AML-193 (cell line): ENCODE measurements at regions not wholly inside any gene's neighbourhood (a gene's known extent, or its start where the extent isn't known, plus 50 kb on each side); places are given as distances from the start of the nearest gene placed in this dataset.

ENCODE experiments used
- DNase-seq, 2 experiments: peaks; one replicate each; lab custom pipeline; 2025; lab: John Stamatoyannopoulos, UW

DNA sequence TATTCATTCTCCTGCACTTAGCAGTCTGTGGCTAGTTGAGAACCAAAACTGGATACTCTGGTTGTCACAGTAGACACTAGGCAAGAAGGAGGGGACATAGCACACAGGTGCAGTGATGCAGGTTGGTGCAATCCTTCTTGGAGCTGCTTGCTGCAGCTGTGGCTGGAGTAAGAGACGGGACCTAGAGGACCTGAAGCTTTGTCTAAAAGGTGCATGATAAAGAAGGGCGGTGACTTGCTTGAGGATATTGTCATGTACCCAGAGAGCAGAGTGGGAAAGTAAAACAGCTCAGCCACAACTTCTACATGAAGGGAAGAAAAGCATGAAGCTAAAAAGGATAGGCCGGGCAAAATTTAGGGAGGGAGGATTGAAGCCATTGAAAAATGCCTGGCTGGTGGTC lies 304.1 kb upstream of the KIRREL3 start:
- DNase-seq: no peak

DNA sequence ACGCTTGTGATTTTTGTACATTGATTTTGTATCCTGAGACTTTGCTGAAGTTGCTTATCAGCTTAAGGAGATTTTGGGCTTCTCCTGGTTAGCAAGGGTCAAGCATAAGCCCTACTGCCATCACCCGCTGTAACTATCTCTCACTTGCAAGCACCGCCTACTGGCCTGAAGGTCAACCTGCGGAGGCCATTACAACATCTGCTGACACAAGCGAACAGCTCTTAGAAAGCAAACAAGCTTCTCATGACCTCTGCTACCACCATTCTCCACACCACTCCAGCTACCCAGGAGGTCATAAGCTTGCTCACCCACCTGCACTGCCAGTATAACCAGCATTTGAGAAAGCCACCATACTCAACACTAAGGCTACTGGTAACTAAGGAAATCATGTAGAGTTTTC lies 288.4 kb upstream of the KIRREL3 start:
- DNase-seq: no peak

DNA sequence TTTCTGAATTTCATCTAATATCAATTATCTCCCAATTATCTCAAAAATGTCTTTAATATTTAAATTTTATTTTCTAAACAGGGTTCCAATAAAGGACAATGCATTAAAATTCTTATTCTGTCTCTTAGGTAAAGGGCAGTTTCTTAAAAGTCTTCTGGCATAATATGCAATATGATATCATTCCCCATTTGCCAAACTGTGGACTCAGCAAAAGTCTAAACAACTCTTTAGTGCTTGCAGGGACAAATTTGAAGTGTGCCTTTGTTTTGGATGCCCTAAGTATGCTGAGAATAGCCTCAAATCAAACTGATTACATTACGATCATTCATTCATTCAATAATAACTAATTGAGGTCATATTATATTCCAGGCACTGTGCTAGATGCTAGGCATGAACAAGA lies 281.0 kb upstream of the KIRREL3 start:
- DNase-seq: no peak

- DNase-seq: no peak
Observed at GRCh38 chr11:127275774-127276173, 275.2 kb upstream of the KIRREL3 start.

- no peak for DNase-seq
Observed at GRCh38 chr11:127274328-127274676, 273.7 kb upstream of the KIRREL3 start.

DNA sequence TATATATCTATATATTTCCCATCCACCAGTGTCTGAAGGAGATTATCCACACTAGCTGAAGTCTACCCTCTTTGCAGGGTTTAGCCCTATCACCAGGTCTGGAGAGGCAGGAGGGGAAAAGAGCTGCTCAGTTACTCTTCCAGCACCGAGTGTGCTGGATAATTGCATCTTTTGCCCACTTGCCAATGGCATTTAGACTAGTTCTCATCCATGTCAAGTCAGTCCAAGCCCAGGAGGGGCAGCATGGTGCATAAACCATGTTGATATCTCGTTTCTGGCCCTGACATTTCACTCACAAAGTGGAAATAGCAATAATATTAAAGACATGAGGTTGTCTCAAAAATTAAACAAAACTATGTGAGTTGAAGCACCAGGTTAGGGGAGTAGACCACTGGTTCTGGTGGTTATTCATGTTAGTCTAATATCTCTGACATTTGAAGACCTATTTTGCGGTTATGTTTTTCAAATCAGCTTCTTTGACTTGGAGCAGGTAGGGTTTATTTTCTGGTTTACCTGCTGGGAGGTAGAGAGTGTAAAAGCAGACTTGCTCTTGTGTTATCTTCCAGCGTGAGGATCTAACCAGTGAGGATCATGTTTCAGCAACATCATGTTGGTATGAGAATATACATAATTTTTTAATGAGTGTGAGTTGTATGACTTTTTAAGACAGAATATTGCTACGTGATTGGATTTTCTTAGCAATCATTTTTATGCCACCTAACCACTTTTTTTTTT lies 273.2 kb upstream of the KIRREL3 start:
- DNase-seq: no peak

GRCh38 chr11:127270851-127271250 lies 270.3 kb upstream of the KIRREL3 start:
- no peak for DNase-seq

DNA sequence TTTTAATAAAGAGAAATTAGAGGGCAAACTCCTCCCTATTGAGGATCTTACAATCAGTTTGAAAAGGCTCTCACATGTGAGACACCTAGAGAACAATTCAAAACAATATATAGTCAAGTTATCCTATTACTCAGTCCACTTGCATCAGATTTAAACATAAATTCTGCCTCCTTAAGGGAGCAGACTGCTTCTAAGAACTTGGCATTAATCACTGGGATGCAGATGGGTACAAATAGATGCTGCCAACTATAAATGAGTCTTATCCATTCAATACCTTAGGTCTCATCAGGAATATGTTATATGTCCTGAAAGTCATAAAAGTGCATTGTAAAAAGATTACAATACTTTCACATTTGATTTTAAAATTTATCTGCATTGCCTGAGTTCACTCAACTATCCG lies 269.3 kb upstream of the KIRREL3 start:
- no peak for DNase-seq

GRCh38 chr11:127268932-127269331 lies 268.4 kb upstream of the KIRREL3 start:
- no peak for DNase-seq

DNA sequence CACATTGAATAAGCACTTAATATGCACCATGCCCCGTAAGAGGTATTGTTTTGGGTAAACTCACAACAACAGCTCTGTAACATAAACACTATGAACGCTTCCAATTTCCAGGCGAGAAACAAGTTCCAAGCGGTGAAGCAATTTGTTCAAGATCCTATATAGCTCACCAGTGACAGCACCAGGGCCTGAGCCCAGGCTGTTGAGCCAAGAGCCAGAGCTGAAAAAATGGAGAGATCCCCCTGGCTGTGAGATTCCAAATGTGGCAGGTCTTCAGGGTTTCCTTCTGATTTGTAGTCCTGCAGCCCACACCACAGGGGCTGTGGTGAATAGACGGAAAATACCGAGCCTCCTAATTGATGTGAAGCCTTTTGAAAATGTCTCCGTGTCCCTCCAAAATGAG lies 268.0 kb upstream of the KIRREL3 start:
- DNase-seq: no peak

GRCh38 chr11:127259102-127259501 lies 258.5 kb upstream of the KIRREL3 start:
- no peak for DNase-seq

GRCh38 chr11:127255209-127255608 lies 254.6 kb upstream of the KIRREL3 start:
- no peak for DNase-seq

DNA sequence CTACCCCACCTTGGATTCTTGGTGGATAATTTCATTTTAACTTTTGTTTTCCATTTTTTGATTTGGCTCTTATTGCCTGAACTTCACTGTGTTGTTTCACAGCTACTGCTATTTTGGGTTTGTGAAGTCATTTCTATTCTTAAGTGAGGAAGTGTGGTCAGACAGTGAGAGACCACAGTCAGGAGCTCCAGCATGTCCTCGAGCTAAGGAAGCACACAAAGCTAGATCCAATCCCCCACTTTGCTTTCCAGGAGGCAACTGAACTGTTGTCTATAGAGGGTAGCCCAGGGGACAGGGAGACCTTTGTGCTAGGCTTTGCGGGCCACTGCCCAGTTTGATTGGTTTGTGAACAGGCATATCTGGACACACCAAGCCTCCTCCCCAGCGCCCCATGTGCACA lies 251.8 kb upstream of the KIRREL3 start:
- DNase-seq: no peak

DNA sequence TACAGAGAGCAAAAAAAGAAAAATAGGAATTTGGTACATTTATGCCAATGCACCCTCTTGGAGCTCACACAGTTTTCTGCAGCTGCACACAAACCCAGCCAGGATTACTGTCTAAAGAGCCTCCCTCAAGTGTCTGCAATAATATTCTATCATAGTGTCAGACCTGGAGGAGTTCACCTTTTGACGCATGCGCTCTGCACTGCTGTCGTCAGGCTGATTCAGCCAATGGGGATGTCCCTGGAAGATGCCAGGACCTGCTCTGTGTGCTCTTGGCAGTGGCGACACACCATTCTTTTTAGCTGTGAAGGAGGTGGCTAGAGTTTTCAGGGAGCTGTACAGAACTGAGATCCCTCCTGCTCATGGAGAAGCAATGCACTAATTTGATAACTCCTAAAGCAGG lies 249.0 kb upstream of the KIRREL3 start:
- DNase-seq: no peak

- no peak for DNase-seq
Observed at GRCh38 chr11:127248476-127248875, 247.9 kb upstream of the KIRREL3 start.

DNA sequence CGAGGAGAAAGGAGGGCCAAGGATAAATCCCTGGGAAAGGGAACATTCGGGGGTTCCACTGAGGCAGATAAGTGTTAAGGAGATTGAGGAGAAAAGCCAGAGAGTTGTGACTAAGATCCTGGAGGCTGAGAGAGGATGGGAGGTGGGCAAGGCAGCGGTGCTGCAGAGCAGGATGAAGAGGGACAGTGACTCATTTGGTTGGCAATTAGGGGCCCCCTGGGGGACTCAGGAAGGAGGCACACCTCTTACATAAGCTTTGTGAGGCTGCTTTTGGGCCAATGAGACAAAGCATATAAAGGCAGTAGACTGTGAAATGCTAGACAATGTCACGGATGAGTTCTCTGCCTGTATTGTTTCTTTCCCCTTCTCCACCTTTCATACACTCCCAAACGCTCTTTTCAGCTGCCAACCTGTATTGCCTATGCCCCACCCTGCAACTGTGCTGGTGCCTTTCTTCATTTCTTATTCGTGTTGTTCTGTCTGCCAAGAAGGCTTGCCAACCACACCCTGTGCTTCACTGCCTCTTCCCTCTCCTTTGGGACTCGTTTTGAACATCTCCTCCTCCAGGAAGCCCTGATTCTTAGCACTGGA lies 246.8 kb upstream of the KIRREL3 start:
- DNase-seq: no peak

DNA sequence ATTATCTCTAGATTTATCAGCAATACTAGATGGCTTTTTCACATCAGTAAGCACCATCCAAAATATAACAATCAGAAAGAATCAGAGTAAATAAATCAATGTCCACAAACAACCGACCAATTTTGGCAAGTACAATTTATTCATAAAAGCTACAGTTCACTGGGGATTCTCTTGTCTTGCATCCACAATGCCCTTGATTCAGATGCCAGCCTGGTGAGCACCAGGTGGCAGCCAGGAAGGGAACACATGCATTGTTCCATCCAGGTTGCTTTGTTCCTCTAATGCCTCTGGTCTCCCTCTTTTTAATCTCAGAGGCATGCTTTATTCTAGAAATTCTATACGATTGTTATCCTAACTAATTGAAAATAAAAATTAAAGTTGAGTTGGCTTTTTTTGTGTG lies 242.1 kb upstream of the KIRREL3 start:
- no peak for DNase-seq

- DNase-seq: no peak
Observed at GRCh38 chr11:127238321-127238720, 237.8 kb upstream of the KIRREL3 start.

DNA sequence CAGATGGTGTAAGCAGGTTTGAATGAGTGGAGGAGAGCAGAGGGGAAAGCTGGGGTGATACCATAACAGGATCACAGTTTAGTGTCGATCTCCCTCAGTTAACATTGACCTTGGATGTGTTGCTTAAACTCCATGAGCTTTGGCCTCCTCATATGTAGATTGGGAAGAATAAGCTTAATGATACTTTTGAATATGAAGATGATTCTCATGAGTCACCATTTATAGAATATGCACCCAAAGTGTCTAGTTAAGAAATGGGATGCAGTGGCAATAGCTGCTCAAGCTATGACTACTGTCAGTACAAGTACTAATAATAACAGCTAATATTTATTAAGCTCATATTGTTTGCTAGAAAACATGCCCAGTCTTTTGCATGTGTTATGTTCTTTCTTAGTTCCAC lies 236.2 kb upstream of the KIRREL3 start:
- no peak for DNase-seq

- no peak for DNase-seq
Observed at GRCh38 chr11:127233998-127234397, 233.4 kb upstream of the KIRREL3 start.

DNA sequence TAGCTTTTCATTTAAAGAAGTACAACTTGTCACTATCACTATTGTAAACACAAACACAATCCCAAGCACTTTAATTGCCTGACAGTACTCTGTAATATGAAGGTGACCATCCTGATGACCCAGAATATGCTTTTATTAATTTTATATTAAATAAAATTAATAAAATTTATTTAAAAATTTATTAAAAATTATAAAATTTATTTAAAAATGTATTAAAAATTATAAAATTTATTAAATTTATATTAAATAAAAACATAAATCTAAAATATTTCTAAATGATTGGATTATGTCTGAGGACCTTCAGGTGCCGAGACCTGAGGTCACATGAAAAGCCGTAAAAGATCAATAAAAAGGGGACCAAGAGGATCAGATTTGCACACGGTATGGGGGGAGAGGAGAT lies 229.8 kb upstream of the KIRREL3 start:
- no peak for DNase-seq

DNA sequence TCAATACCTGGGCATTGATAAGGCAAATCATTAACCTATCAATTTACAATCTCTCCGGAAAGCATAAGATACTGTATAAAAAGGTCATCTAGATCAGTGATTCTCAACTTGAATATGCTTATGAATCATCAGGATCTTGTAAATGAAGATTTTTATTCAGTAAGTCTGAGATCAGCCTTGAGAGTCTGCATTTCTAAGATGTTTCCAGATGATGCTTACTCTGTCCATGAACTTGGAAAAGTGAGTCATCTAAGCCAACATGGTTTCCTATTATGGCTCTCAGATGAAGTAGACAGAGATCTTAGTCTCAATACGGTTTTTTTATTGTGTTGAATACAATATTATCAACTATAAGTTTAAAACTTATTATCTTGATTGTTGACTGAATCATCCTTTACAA lies 226.4 kb upstream of the KIRREL3 start:
- no peak for DNase-seq

- no peak for DNase-seq
Observed at GRCh38 chr11:127226380-127226779, 225.8 kb upstream of the KIRREL3 start.

DNA sequence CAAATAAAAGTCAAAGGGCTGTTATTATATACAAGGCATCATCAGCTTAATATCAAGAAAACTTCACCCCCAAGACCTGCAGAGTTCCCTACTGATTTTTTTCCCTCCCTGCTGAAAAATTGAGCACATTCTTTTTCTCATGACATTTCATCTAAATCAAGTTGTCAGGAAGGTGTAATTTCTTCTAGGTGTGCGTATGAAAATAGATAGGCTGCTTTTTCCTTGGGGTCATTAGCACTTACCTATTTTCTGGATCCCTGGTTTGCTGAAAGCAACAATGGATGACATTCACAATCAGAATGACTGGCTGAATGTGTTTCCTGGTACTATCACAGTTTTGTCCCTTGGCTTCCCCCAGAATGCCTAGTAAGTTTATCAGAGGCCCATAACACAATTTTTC lies 225.0 kb upstream of the KIRREL3 start:
- no peak for DNase-seq
